Left lung (tissue), 4 donors: ENCODE measurements at regions not wholly inside any gene's neighbourhood (a gene's known extent, or its start where the extent isn't known, plus 50 kb on each side); places are given as distances from the start of the nearest gene placed in this dataset.

Source experiments
- ATAC-seq: fragments of 200-7000 bp; cut with Tn5 transposase; one replicate; pipeline ENCODE4 v1.9.1; 2020; ENCODE audit warnings: moderate library complexity
- DNase-seq, 4 donors: peaks; one replicate each; pipeline ENCODE4 v3.0.0-alpha.2; 2013 to 2020
- H3K27ac ChIP-seq, 2 donors: fragments of 200-600 bp; sonication (generic) in 1 of 2; one replicate each; pipeline versions ENCODE4 v1.5.0 to v1.8.0; 2020 to 2021
- H3K27me3 ChIP-seq, 2 donors: fragments of 200-600 bp; sonication (generic) in 1 of 2; one replicate each; pipeline versions ENCODE4 v1.5.0 to v1.8.0; 2020 to 2021
- H3K36me3 ChIP-seq, 2 donors: fragments of 200-600 bp; sonication (generic) in 1 of 2; one replicate each; pipeline versions ENCODE4 v1.5.0 to v1.8.0; 2020 to 2021
- H3K4me1 ChIP-seq, 2 donors: fragments of 200-600 bp; one replicate each; pipeline ENCODE4 v1.8.0; 2021
- H3K4me3 ChIP-seq, 2 donors: fragments of 200-600 bp; sonication (generic) in 1 of 2; one replicate each; pipeline versions ENCODE4 v1.5.0 to v1.8.0; 2020 to 2021; ENCODE audit warnings: mild to moderate bottlenecking in 1 of 2
- H3K9me3 ChIP-seq, 2 donors: fragments of 200-600 bp; sonication (generic) in 1 of 2; one replicate each; pipeline versions ENCODE4 v1.5.0 to v1.8.0; 2020 to 2021
- CTCF ChIP-seq, 2 donors: fragments of 200-600 bp; sonication (generic) in 1 of 2; IDR thresholded peaks; one replicate each; pipeline versions ENCODE4 v1.5.0 to v1.8.0; 2021; ENCODE audit warnings: antibody characterized with exemption in 2 of 2
- intact Hi-C, 2 donors: fragments of 100-400 bp; cut with DNase I; formaldehyde crosslinking; loops; one replicate each; pipeline versions ENCODE4 v1.11.2 to v1.14.2; 2022
- donor health status: DM: no; HTN: yes; CAD: no.
- donor health status: DM: no; HTN: no; CAD: no.

- ATAC-seq (no peak), DNase-seq (no peak)
- Histone ChIP-seq H3K27me3 (no peaks in the 10 kb centered on the region), H3K36me3 (no peaks in the 10 kb centered on the region), H3K4me3 (no peak overlapping the region), H3K4me1 (no peaks in the 10 kb centered on the region), H3K9me3 (no peaks in the 10 kb centered on the region), H3K27ac (no peak overlapping the region)
- TF ChIP-seq CTCF (IDR thresholded peaks at IDR 0.05): no peak
- intact Hi-C loops: no loop called here
Observed at GRCh38 chr9:115169003-115169402, 51.0 kb upstream of the TNC start.

GRCh38 chr9:115170358-115171073, 52.6 kb upstream of the TNC start:
- Histone ChIP-seq H3K27ac (no peak overlapping the region), H3K4me1 (no peaks in the 10 kb centered on the region), H3K27me3 (no peaks in the 10 kb centered on the region), H3K4me3 (no peak overlapping the region), H3K36me3 (no peaks in the 10 kb centered on the region), H3K9me3 (no peaks in the 10 kb centered on the region)
- TF ChIP-seq CTCF (IDR thresholded peaks at IDR 0.05): no peak
- no peak for DNase-seq
- intact Hi-C loops: no loop called here
- peak; percentile 47 for ATAC-seq

- TF ChIP-seq CTCF (IDR thresholded peaks at IDR 0.05): no peak
- intact Hi-C loops: no loop called here
- no peaks in the 10 kb centered on the region for H3K27me3 ChIP-seq
- H3K4me1 ChIP-seq: no peaks in the 10 kb centered on the region
- no peak for ATAC-seq
- H3K9me3 ChIP-seq: no peaks in the 10 kb centered on the region
- H3K27ac ChIP-seq: no peak overlapping the region
- H3K36me3 ChIP-seq: no peaks in the 10 kb centered on the region
- H3K4me3 ChIP-seq: no peak overlapping the region
- peak in 2 of 4 donors; percentile 34 to 49 for DNase-seq
Observed at GRCh38 chr9:115171921-115172388, 54.0 kb upstream of the TNC start.

GRCh38 chr9:115182264-115182663, 64.3 kb upstream of the TNC start:
- no peak overlapping the region for H3K4me3 ChIP-seq
- intact Hi-C loops: no loop called here
- DNase-seq (no peak), ATAC-seq (no peak)
- no peaks in the 10 kb centered on the region for H3K36me3 ChIP-seq
- TF ChIP-seq CTCF (IDR thresholded peaks at IDR 0.05): no peak
- H3K4me1 ChIP-seq: no peaks in the 10 kb centered on the region
- no peaks in the 10 kb centered on the region for H3K9me3 ChIP-seq
- no peak overlapping the region for H3K27ac ChIP-seq
- no peaks in the 10 kb centered on the region for H3K27me3 ChIP-seq

- ATAC-seq (no peak), DNase-seq (no peak)
- H3K4me1 ChIP-seq: no peaks in the 10 kb centered on the region
- no peak overlapping the region for H3K27ac ChIP-seq
- no peak for TF ChIP-seq CTCF (IDR thresholded peaks at IDR 0.05)
- H3K9me3 ChIP-seq: no peaks in the 10 kb centered on the region
- intact Hi-C loops: no loop called here
- H3K4me3 ChIP-seq: no peak overlapping the region
- H3K36me3 ChIP-seq: no peaks in the 10 kb centered on the region
- H3K27me3 ChIP-seq: no peaks in the 10 kb centered on the region
Observed at GRCh38 chr9:115183436-115183835, 65.5 kb upstream of the TNC start.
